Fibroblast of upper back skin (primary cell): ENCODE measurements at regions not wholly inside any gene's neighbourhood (a gene's known extent, or its start where the extent isn't known, plus 50 kb on each side); places are given as distances from the start of the nearest gene placed in this dataset.

Experiments
- DNase-seq: peaks from one replicate; pipeline ENCODE4 v3.0.0-alpha.2; 2013

- DNase-seq = no peak
Measured at GRCh38 chr18:65399091-65399490, 351.7 kb upstream of the CDH7 start.

DNA sequence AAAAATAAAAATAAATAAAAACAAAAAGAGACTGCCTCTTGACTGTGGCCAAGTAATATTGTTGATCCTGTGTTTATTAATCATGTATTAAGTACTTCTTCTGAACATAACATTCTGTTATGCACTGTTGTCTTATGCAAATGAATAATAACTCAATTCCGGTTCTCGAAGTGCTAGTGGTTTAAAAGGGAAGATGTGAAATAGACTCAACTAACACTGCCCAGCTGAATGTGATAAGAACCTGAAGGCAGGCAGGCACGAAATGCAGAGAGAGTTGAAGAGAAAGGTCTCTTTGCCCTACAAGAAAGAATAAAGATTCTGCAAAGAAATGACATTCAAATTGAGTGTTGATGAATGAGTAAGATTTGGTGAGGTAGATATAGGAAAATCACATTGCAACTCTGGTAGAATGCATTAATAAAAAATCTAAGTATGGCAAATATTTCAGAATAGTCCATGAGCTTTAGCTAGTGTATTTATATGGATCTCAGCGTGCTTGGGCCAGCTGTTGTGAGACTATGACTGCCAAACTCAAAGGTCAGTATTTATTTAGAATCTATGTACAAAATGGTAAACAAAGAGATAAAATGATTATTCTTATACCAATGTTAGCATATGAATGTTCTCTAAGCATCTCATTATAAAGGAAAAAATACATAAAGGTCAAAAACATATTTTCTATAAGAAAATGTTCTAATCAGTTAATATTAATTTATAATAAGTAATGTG lies 352.3 kb upstream of the CDH7 start:
- DNase-seq = no peak

DNA sequence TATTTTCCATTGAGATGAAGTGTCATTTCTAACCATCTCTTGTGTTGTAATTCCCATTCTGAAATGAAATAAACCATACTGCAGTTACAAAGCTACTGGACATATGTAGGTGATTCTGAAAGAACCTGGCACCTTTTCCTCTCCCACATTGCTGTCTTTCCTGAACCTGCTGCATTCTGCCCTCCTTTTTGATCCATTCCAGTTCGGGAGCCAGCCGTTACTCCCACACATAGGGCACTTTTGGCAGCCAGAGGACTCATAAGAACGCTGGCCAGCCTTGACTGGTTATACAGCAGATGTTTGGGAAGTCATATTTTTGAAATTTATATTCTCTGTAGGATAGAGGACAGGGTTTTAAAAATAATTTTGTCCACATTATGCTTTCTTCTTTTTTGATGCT lies 369.8 kb upstream of the CDH7 start:
- DNase-seq = no peak

DNA sequence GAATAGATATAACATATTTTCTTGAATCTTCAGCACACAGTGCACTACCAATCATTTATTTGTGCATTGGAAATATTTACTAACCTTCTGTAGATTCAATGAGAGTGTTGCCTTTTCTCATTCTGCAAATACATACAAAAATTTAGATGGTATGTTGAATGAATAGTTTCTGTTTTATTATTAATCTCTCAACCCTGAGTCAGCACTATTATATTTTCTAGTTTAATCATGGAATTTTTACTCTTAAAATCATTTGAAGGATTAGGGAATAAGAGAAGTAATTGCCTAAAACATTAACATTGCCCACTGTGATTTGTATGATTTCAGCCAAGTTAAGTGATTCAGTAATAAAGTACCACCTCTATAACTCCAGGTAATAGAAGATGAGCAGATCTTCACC lies 370.2 kb upstream of the CDH7 start:
- DNase-seq = no peak

DNA sequence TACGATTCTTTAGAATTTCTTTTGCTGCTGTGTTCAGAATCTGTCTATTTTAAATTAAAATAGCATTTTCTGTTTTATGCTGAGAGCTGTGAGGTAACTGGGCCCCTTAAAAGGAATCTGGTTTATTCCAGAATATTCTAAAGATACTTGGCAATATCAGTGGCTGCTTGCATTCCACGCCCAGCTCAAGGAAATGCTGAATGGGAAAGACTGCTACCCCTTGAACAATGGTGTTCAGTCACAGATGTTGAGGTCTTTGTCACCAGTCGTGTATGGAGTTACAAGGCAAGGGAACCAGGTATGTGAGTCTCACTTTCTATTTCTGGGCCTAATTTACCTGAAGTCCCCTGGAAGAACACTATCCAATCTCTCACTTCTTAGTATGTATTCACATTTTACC lies 377.9 kb upstream of the CDH7 start:
- no peak for DNase-seq

GRCh38 chr18:65365245-65365980 lies 385.4 kb upstream of the CDH7 start:
- peak; percentile 2 for DNase-seq

DNA sequence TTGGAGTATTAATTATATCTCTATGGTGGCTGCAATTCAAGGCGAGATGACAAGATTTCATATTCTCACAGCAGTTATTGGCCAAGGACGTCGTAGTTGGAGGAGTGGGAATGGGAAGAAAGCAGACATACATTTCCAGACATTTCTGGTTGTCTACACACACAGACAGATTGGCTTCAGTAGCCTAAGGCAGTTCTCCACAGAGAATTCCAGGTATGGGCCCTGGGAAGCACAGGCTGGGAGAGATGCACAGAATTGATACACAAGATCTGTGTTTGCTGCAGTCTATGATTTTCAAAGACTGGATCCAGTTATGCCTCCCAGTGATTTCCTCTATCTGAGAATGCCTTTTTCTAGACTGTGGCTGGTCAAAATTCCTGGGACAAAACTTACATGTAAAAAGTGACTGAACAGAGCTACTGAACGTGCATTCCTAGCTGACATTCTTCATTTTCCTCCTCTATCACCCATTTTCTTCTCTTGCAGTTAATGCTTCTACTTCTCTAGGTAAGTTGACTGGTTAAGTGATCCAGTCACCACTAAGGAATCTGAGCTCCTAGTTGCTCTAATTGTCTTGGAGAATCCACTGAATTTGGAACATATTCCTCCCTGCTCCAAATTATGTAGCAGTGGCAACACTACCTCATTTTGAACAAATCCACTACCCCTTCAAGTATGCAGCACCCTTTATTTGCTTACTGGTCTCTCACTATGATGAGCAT lies 386.7 kb upstream of the CDH7 start:
- DNase-seq = no peak

- no peak for DNase-seq
Measured at GRCh38 chr18:65363011-65363410, 387.8 kb upstream of the CDH7 start.

GRCh38 chr18:65359479-65359878 lies 391.3 kb upstream of the CDH7 start:
- DNase-seq = no peak

GRCh38 chr18:65358306-65358705 lies 392.5 kb upstream of the CDH7 start:
- no peak for DNase-seq

- DNase-seq = no peak
Measured at GRCh38 chr18:65352186-65352585, 398.6 kb upstream of the CDH7 start.

DNA sequence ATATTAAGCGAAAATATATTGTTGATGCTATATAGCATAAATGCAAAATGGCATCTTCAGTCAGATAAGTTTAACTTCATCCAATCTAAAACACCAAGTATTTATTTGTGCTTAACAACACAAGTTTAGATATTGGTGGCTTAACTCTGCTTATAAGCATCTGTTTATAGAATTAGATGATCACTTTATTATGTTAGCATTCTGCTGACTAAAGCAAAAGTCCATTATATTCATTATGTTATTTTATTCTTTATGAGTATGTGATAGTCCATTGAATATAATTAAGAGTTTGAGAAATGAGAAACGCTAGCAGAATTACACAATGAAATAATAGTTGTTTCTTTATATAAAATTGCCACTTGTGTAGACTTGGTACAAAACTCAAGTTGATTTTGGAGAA lies 401.2 kb upstream of the CDH7 start:
- DNase-seq = no peak

DNA sequence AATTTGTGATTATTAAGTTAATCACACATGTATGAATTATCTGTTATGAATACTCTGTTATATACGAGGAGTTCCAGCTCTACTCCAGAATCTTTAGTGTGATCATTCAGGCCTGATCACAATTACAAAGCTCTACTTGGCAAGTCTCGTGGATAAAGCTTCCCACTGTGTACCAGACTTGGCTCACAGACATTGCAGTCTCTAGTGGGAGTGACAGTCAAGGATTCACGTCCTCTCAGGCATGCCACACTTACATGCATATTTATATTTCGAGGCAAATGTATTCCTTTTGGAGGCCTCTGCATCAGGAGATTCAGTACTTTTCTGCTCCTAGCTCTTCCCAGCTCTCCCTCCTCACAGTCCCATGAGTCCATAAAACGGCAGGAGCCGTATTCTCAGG lies 403.4 kb upstream of the CDH7 start:
- no peak for DNase-seq

GRCh38 chr18:65346086-65346485 lies 404.7 kb upstream of the CDH7 start:
- DNase-seq = no peak

- DNase-seq = no peak
Measured at GRCh38 chr18:65343571-65343970, 407.2 kb upstream of the CDH7 start.

- no peak for DNase-seq
Measured at GRCh38 chr18:65336411-65336810, 414.4 kb upstream of the CDH7 start.

DNA sequence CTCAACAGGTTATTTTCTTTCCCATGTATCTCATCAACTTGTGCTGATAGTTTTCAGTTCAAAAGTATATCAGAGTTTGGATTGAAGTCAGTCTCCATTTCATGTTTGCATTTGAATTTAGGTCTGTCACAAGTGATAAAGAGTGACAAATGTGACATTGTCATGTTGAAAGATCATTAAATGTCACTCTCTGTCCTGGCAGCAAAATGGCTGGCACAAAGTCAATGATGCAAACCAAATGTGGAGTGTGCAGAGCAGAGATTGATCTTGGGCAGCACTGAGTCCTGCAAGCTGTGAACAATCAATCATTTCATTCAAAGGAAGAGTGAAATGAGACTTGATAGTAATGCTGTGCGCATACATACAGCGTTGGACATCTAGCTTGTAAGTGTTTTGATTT lies 421.8 kb upstream of the CDH7 start:
- no peak for DNase-seq

DNA sequence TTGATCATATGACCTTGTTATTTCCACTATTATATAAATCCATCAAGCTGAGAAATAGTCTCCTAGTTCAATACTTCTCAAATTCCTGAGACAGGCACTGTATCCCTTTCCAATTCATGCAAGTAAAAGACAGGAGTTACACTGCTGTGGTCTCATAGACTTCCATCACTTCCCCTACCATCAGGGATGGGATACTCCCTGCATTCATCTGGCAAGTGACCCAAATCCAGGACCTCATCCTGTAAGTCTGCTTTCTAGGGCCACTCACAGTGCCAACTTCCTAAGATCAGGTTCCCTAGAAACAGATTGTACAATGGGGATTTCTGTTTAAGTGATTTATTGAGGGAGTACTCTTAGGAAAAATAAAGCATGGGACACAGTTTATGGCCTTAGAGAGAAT lies 424.0 kb upstream of the CDH7 start:
- DNase-seq = no peak

GRCh38 chr18:65322895-65323294 lies 427.9 kb upstream of the CDH7 start:
- DNase-seq = no peak

DNA sequence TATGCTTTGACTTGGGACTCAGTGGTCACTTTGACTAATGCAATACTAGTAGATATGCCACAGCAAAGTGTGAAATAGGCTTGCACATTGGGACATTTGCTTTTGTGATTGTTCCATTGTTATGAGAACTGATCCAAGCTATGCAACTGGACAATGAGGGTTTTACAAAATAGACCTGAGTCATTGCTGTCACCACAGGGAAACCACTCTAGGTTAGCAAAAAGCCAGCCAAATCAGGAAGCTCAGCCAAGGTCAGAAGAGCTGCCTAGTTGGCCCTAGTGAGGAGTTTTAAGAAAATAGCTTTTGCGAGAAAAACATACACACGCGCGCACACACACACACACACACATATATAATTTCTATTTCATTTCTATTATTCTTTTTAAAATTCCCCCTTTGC lies 452.4 kb upstream of the CDH7 start:
- DNase-seq = no peak

DNA sequence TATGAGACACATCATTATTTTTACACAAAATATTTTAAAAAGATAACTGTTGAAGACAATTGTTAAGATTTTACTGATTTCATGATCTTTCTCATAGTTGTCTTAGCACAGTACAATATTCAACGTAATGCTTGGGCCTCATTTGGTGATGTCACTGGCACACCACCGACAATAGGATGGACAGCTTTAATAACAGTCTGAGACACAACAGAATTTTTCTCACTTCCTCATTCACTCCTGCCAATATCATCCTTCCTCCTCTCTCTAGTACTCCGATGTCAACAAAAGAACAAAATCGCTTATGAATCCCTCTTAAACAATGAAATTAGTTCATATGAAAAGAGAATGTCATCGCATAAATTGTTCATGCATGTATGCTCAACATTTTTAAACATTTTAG lies 461.9 kb upstream of the CDH7 start:
- DNase-seq = no peak

DNA sequence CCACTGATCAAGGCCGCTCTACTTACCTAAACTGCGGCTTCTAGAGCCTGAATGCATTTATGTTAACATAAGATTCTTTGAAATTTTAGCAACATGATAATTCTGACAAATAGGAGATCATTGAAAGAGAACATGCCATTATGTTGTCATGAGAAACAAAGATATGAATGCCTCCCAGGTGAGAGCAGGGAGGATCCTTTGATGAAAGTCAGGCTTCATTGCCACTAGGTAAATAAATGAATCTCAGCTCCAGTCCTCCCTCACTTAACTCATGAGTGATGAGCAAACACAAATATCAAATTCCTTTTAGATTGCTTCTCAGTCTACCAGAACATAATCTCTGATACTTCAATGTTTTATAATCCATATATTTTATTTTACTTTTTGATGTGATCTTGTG lies 463.2 kb upstream of the CDH7 start:
- no peak for DNase-seq

- DNase-seq = no peak
Measured at GRCh38 chr18:65282096-65282495, 468.7 kb upstream of the CDH7 start.

- no peak for DNase-seq
Measured at GRCh38 chr18:65279668-65280305, 471.0 kb upstream of the CDH7 start.
